HFF-Myc (cell line): ENCODE measurements at regions not wholly inside any gene's neighbourhood (a gene's known extent, or its start where the extent isn't known, plus 50 kb on each side); places are given as distances from the start of the nearest gene placed in this dataset.

ENCODE experiments used
- DNase-seq: peaks from one replicate; pipeline ENCODE4 v3.0.0-alpha.2; 2011; ENCODE audit warnings: low read depth; ENCODE audit errors: extremely low read depth
- H3K4me3 ChIP-seq: replicated peaks from 2 replicates; pipeline ENCODE4 v1.5.1; 2011; ENCODE audit warnings: low read depth, mild to moderate bottlenecking, control low read depth, low read length
- CTCF ChIP-seq: IDR thresholded peaks from 2 replicates; pipeline ENCODE4 v1.5.1; 2012; ENCODE audit warnings: mild to moderate bottlenecking, low read depth, low read length, control low read depth; ENCODE audit errors: missing control alignments

- TF ChIP-seq CTCF: no peak
- DNase-seq: no peak
These were observed 248.7 kb upstream of the TNP1 start for GRCh38 chr2:217108575-217109027.

GRCh38 chr2:217108086-217108485, 248.2 kb upstream of the TNP1 start:
- no peak overlapping the region for H3K4me3 ChIP-seq
- DNase-seq: no peak
- TF ChIP-seq CTCF: no peak

More at GRCh38 chr2:217108575-217109027, 248.7 kb upstream of the TNP1 start:
- no peak overlapping the region for H3K4me3 ChIP-seq

GRCh38 chr2:217107480-217107879, 247.6 kb upstream of the TNP1 start:
- DNase-seq: no peak
- no peak overlapping the region for H3K4me3 ChIP-seq
- no peak for TF ChIP-seq CTCF

GRCh38 chr2:217106650-217107014, 246.8 kb upstream of the TNP1 start:
- no peak overlapping the region for H3K4me3 ChIP-seq
- DNase-seq: no peak
- TF ChIP-seq CTCF: peak; percentile 74

GRCh38 chr2:217105733-217106649, 246.1 kb upstream of the TNP1 start:
- peak; percentile 78 for DNase-seq
- H3K4me3 ChIP-seq: no peak overlapping the region
- TF ChIP-seq CTCF: no peak

- DNase-seq: no peak
- H3K4me3 ChIP-seq: no peak overlapping the region
- no peak for TF ChIP-seq CTCF
These were observed 244.1 kb upstream of the TNP1 start for GRCh38 chr2:217103752-217104545.
